ENCODE measurements at regions not wholly inside any gene's neighbourhood (a gene's known extent, or its start where the extent isn't known, plus 50 kb on each side); places are given as distances from the start of the nearest gene placed in this dataset.

GRCh38 chr22:49424893-49425270 lies 402.8 kb downstream of the BRD1 start:
- TF ChIP-seq, protein P1, sequence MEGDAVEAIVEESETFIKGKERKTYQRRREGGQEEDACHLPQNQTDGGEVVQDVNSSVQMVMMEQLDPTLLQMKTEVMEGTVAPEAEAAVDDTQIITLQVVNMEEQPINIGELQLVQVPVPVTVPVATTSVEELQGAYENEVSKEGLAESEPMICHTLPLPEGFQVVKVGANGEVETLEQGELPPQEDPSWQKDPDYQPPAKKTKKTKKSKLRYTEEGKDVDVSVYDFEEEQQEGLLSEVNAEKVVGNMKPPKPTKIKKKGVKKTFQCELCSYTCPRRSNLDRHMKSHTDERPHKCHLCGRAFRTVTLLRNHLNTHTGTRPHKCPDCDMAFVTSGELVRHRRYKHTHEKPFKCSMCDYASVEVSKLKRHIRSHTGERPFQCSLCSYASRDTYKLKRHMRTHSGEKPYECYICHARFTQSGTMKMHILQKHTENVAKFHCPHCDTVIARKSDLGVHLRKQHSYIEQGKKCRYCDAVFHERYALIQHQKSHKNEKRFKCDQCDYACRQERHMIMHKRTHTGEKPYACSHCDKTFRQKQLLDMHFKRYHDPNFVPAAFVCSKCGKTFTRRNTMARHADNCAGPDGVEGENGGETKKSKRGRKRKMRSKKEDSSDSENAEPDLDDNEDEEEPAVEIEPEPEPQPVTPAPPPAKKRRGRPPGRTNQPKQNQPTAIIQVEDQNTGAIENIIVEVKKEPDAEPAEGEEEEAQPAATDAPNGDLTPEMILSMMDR (IDR thresholded peaks at IDR 0.05): no peak
- TF ChIP-seq POLR2A (IDR thresholded peaks at IDR 0.05): no peak

Data from esophagus squamous epithelium (tissue), 4 donors.